Posterior cingulate gyrus (tissue), 11 donors: ENCODE measurements at regions not wholly inside any gene's neighbourhood (a gene's known extent, or its start where the extent isn't known, plus 50 kb on each side); places are given as distances from the start of the nearest gene placed in this dataset.
"Not testable (repeated sequence)": the region's sequence is repeated elsewhere in the genome, so short reads cannot be mapped to it uniquely, and the experiment has no call there.

Experiments used
- DNase-seq, 10 donors: peaks; one replicate each; pipeline versions ENCODE4 v3.0.0 to v3.0.0-alpha.2; 2020 to 2021; ENCODE audit warnings: mixed read lengths in 3 of 10
- intact Hi-C: fragments of 100-400 bp; cut with DNase I; formaldehyde crosslinking; loops from one replicate; pipeline ENCODE4 v1.15.1; 2023

DNA sequence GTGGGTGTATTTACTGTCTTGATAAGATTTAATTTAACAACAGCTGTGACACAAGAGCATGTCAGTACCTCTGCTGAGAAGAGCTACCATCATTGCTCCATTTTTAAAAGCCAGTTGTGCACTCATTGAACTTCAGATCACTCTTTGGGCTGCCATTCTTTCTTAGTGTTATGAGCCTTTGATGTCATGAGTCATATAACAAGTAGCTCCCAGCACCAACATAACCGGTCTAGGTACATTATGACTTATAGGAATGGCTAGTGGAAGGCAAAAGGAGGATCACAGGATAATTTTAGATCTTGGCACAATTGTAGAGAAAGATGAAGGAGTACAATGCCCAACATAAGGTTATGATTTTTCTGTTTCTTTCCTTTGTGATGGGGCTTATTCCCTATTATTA lies 170.8 kb upstream of the FBN2 start:
- DNase-seq, result no peak
- intact Hi-C loops, result no loop called here

- intact Hi-C loops, result no loop called here
- DNase-seq, result no peak
Observed at GRCh38 chr5:128711216-128711615, 173.2 kb upstream of the FBN2 start.

DNA sequence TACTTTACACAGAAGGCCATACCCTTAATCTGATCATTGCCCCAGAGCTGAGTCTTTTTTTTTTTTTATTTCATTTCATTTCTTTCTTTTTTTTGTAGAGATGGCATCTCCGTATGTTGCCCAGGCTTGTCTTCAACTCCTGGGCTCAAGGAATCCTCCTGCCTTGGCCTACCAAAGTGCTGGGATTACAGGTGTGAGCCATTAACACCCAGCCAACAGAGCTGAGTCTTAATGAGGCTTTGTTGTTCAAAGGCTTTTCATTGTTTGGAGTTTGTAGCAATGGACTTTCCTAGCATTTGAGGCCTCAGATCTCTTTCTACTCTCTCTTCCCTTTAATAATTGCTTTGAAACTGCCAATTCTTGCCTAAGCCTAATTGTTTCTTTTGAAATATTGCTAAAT lies 176.5 kb upstream of the FBN2 start:
- DNase-seq, result no peak
- intact Hi-C loops, result no loop called here

GRCh38 chr5:128722551-128722950 lies 184.5 kb upstream of the FBN2 start:
- intact Hi-C loops, result no loop called here
- DNase-seq, result no peak

GRCh38 chr5:128730021-128730420 lies 192.0 kb upstream of the FBN2 start:
- not testable (repeated sequence) for DNase-seq

GRCh38 chr5:128735656-128736055 lies 197.6 kb upstream of the FBN2 start:
- intact Hi-C loops, DNase-seq: not testable (repeated sequence)

More at GRCh38 chr5:128730021-128730420, 192.0 kb upstream of the FBN2 start:
- intact Hi-C loops, result not testable (repeated sequence)

DNA sequence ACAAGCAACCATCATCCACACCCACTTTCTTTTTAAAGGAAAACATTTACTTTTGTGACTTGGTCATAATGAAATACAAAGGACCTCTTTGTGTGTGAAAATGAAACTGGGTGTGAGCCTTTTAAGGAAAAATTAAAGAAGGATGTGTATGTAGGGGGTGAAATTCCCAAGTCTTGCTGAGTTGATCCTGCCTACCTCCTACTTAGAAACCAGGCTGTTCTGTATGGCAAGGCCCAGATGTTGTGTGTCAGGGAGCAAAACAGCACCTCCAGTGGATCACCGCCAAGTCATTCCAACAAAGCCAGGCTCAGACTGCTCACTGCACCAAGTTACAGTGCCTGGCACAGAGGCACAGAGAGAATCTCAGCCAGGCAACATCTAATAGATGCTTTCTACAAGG lies 198.5 kb upstream of the FBN2 start:
- peak in 6 of 10 donors; percentile 17 to 79 (median 48) for DNase-seq
- intact Hi-C loops, result no loop called here

DNA sequence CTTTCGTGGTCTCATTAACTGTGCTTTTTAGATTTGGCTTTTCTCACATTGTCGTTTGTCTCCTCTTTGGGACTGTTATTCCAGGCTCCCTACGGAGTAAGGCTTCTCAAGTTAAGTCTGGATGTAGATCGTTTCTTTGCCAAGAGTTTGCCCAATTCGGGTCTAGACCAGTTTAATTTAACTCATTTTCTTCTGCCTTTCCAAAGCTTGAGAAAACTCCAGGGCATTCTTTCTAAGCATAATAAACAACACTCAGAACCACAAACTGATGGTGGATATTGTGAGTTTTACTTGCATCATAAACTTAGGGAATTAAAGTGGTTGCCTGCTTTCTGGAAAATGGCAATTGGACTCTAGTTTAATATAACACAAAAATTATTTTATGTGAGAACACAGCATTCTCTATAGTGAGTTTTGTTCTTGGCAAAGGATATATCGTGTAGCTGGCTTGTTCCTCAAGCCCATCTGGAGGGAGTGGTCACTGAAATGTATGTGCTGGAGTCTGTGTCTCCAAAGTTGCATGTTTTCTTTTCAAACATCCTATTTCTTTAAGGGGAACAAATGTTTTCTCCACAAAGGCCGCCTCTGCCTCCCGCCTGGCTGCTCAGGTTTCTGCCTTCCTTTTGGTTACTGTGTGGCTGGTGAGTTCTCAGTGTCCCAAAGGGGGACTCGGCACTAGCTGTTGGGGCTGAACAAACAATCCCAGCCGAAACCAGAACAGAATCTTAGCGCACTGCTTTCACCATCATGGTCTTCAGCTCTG lies 211.3 kb upstream of the FBN2 start:
- DNase-seq, result no peak
- intact Hi-C loops, result no loop called here

DNA sequence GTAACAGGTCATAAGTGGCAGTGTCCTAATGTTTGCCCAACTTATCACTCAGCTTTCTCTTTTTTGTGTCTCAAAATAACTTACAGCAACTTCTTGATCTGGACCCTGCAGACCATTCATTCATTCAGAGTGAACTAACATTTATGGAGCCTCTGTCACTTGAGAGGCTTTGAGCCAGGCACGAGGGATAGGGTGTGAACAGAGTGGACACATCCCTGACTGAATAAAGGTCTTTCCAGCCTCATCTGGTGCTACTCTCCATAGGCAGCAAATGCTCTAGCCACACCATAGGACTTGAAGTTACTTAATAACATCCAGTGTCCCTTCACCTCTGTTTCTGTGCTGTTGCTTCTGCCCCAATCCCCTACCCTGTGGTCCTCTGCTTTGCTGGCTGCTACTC lies 212.1 kb upstream of the FBN2 start:
- intact Hi-C loops, result no loop called here
- no peak for DNase-seq

DNA sequence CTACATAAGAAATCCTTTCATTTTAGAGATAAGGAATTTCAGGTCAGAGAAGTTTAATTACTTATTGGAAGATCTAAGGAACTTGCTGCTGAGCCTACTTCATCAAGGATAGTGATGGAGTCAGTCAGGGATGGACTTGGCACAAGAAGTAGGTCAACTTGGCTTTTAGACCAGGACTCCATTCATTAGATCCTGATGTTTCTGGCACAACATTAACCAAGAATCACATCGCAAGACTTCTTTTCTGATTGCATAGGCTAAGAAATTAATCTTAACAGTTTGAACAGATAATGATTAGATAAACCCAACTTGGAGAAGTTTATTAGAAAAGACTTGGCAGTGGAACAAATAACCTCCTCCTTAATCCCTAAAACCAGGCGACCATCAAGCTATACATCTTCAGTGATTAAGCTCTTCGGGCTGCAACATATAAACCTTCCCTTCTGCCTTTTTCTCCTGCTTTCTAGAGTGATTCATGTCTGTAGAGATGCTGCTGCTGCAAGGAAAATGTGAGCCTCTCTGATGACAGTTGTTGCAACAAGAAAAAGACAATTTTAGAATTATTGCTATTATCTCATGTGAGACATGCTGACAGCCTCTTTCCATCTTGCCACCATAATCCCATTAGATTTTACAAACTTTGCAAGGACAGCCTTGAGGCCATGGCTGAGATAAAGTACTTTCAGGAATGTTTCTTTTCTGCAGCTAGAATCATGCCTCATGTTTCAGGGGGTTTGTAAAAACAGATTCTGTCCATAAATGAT lies 207.9 kb upstream of the SLC27A6 start:
- no peak for DNase-seq
- intact Hi-C loops, result no loop called here

- no peak for DNase-seq
- intact Hi-C loops, result no loop called here
Observed at GRCh38 chr5:128762661-128763306, 202.5 kb upstream of the SLC27A6 start.

- no peak for DNase-seq
- intact Hi-C loops, result no loop called here
Observed at GRCh38 chr5:128763321-128763720, 202.0 kb upstream of the SLC27A6 start.

- DNase-seq, result peak in 2 of 10 donors; percentile 10 to 78
- intact Hi-C loops, result no loop called here
Observed at GRCh38 chr5:128764601-128765310, 200.5 kb upstream of the SLC27A6 start.

DNA sequence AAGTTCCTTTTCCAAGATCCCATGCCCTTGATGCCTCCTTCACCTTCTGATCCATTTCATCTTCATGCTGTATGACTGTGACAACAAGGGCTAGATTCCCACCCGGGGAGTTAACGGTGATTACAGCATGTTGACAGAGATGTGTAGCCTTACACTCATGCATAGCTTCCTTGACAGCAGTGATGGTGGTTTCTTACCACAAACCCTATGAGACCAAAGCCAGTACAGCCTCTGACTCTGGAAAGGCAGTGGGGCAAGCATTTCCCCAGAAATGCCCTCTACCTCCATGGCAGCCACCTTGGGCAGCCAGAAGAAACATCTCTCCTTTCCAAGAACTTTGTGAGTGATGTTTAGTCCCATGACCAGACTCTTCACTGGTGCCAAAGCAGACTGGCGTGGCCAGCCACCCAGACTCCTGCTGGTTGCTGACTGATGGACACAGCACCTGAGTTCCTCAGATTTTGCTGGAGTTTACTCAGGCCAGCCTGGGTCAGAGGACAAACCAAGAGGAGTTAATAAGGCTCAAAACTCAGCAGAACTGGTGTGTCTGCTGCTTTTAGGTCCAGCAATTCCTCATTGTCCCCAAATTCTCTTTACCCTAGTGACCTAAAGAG lies 199.7 kb upstream of the SLC27A6 start:
- intact Hi-C loops, result no loop called here
- no peak for DNase-seq

DNA sequence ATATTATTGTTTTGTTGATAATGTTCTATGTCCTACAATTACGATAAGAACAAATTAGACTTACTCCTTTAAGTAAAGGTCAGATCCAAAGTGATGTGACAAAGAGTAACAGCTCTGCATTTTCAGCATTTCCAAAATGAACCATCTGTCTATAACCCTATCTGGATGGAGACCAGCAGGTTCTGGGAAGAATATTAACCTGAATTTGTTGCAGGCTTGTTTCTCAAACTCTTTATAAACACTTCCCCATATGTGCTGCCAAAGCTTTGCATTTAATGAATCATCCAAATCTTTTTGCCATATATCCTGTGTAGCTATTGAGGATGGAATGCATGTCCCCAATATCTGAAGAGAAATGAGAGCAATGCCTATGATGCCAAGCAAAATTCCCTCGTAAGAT lies 198.9 kb upstream of the SLC27A6 start:
- DNase-seq, result no peak
- intact Hi-C loops, result no loop called here

- intact Hi-C loops, result no loop called here
- DNase-seq, result no peak
Observed at GRCh38 chr5:128770907-128771306, 194.4 kb upstream of the SLC27A6 start.

GRCh38 chr5:128772356-128772755 lies 192.9 kb upstream of the SLC27A6 start:
- DNase-seq, result no peak
- intact Hi-C loops, result no loop called here

GRCh38 chr5:128773378-128773777 lies 191.9 kb upstream of the SLC27A6 start:
- intact Hi-C loops, result no loop called here
- DNase-seq, result no peak

DNA sequence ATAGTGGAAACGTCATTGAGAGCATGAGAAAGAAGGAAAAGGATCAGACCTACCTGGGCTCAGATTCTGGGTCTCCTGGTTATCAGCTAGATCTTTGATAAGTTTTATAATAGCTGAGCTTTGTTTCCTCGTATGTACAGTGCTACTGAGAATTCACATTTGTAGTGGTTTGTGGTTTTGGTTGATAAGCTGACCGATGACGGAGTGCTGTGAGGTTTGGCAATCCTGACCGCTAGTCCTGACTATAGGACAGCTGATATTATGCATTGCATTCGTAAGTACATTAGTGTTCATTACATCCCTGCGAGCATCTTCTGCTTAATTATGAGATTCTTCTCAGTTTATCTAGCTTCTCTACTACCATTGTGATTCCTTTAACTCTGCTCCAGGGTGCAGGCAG lies 190.7 kb upstream of the SLC27A6 start:
- intact Hi-C loops, result no loop called here
- DNase-seq, result no peak

DNA sequence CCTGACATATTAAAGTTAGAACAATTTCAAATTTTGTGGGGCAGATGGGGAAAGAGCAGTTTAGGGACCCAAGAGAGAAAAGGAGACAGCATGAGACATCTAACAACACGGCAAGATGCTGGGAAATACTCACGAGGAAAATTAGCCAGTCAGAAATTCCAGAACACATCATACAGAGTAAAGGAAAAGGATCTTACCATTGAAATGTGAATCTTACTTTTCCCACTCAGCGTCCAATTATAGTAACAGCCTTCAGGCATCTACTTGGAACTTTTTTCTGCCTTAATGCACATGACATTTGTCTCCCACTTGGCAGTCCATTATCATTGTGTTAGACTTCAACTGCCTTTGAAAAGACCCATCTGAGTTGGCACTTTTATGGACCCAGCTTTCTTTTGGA lies 189.7 kb upstream of the SLC27A6 start:
- DNase-seq, result no peak
- intact Hi-C loops, result no loop called here
